ENCODE measurements at regions not wholly inside any gene's neighbourhood (a gene's known extent, or its start where the extent isn't known, plus 50 kb on each side); places are given as distances from the start of the nearest gene placed in this dataset.

- no peak for DNase-seq
Observed at GRCh38 chr22:27463121-27463660, 338.4 kb downstream of the MN1 start.

- no peak for DNase-seq
Observed at GRCh38 chr22:27466229-27466628, 335.3 kb downstream of the MN1 start.

- no peak for DNase-seq
Observed at GRCh38 chr22:27466778-27467438, 334.6 kb downstream of the MN1 start.

GRCh38 chr22:27467711-27468110, 333.8 kb downstream of the MN1 start:
- peak; percentile 76 for DNase-seq

- DNase-seq: no peak
Observed at GRCh38 chr22:27468712-27469111, 332.8 kb downstream of the MN1 start.

GRCh38 chr22:27470169-27470772, 331.3 kb downstream of the MN1 start:
- DNase-seq: no peak

GRCh38 chr22:27472975-27473374, 328.6 kb downstream of the MN1 start:
- no peak for DNase-seq

GRCh38 chr22:27473533-27473932, 328.0 kb downstream of the MN1 start:
- no peak for DNase-seq

GRCh38 chr22:27474112-27474571, 327.4 kb downstream of the MN1 start:
- no peak for DNase-seq

- DNase-seq: peak; percentile 43
Observed at GRCh38 chr22:27474711-27475547, 326.6 kb downstream of the MN1 start.

GRCh38 chr22:27475548-27475897, 326.0 kb downstream of the MN1 start:
- DNase-seq: no peak

- no peak for DNase-seq
Observed at GRCh38 chr22:27476318-27476717, 325.2 kb downstream of the MN1 start.

- DNase-seq: no peak
Observed at GRCh38 chr22:27476729-27477128, 324.8 kb downstream of the MN1 start.

- DNase-seq: no peak
Observed at GRCh38 chr22:27477171-27477570, 324.4 kb downstream of the MN1 start.

- DNase-seq: no peak
Observed at GRCh38 chr22:27480487-27480886, 321.1 kb downstream of the MN1 start.

- no peak for DNase-seq
Observed at GRCh38 chr22:27482402-27482801, 319.2 kb downstream of the MN1 start.

GRCh38 chr22:27483095-27483785, 318.3 kb downstream of the MN1 start:
- no peak for DNase-seq

- DNase-seq: no peak
Observed at GRCh38 chr22:27485842-27486241, 315.7 kb downstream of the MN1 start.

GRCh38 chr22:27487600-27488452, 313.7 kb downstream of the MN1 start:
- DNase-seq: no peak

- DNase-seq: no peak
Observed at GRCh38 chr22:27488456-27489177, 312.9 kb downstream of the MN1 start.

- DNase-seq: no peak
Observed at GRCh38 chr22:27489178-27489675, 312.3 kb downstream of the MN1 start.

All from hindlimb muscle (tissue), 1 donor.